ENCODE measurements at regions not wholly inside any gene's neighbourhood (a gene's known extent, or its start where the extent isn't known, plus 50 kb on each side); places are given as distances from the start of the nearest gene placed in this dataset.
"Not testable (repeated sequence)": the region's sequence is repeated elsewhere in the genome, so short reads cannot be mapped to it uniquely, and the experiment has no call there.

GRCh38 chr2:234898534-234899053, 53.2 kb upstream of the SH3BP4 start:
- Histone ChIP-seq H3K27ac (ENCODE audit: insufficient read depth, low read length, poor library complexity, severe bottlenecking) (no peak overlapping the region), H3K9me3 (ENCODE audit: control insufficient read depth in 2 of 2, low read length in 2 of 2) (no peaks in the 10 kb centered on the region), H3K27me3 (ENCODE audit: control insufficient read depth, insufficient read depth, low read length) (no peaks in the 10 kb centered on the region), H3K4me1 (ENCODE audit: control insufficient read depth, insufficient read depth, low read length, poor library complexity, severe bottlenecking) (no peaks in the 10 kb centered on the region), H3K36me3 (ENCODE audit: control insufficient read depth, insufficient read depth, low read length) (no peaks in the 10 kb centered on the region), H3K4me3 (ENCODE audit: low read depth, low read length) (no peak overlapping the region)
- Mint-ChIP-seq H3K9me3 (peaks cover 0 to 3% (median 1%) of the 10 kb centered on the region in 7 donors), H3K27ac (no peak overlapping the region), H3K36me3 (no peaks in the 10 kb centered on the region), H3K27me3 (peaks cover 10% of the 10 kb centered on the region), H3K4me1 (no peaks in the 10 kb centered on the region), H3K4me3 (no peak overlapping the region)
- DNase-seq = no peak
- ATAC-seq (ENCODE audit: low read depth in 2 of 2) = no peak

- H3K27ac ChIP-seq (ENCODE audit: insufficient read depth, low read length, poor library complexity, severe bottlenecking); H3K9me3 ChIP-seq (ENCODE audit: control insufficient read depth in 2 of 2, low read length in 2 of 2); H3K27me3 Mint-ChIP-seq; ATAC-seq (ENCODE audit: low read depth in 2 of 2); H3K4me1 Mint-ChIP-seq; H3K4me3 ChIP-seq (ENCODE audit: low read depth, low read length); DNase-seq; H3K36me3 Mint-ChIP-seq; H3K4me3 Mint-ChIP-seq; H3K4me1 ChIP-seq (ENCODE audit: control insufficient read depth, insufficient read depth, low read length, poor library complexity, severe bottlenecking); H3K9me3 Mint-ChIP-seq; H3K27me3 ChIP-seq (ENCODE audit: control insufficient read depth, insufficient read depth, low read length); H3K36me3 ChIP-seq (ENCODE audit: control insufficient read depth, insufficient read depth, low read length); H3K27ac Mint-ChIP-seq: not testable (repeated sequence)
These were observed 63.4 kb upstream of the SH3BP4 start for GRCh38 chr2:234888442-234888841.

GRCh38 chr2:234887195-234887594, 64.6 kb upstream of the SH3BP4 start:
- no peaks in the 10 kb centered on the region for H3K36me3 ChIP-seq (ENCODE audit: control insufficient read depth, insufficient read depth, low read length)
- H3K27ac ChIP-seq (ENCODE audit: insufficient read depth, low read length, poor library complexity, severe bottlenecking) = no peak overlapping the region
- no peaks in the 10 kb centered on the region for H3K9me3 ChIP-seq (ENCODE audit: control insufficient read depth in 2 of 2, low read length in 2 of 2)
- Mint-ChIP-seq H3K4me1 (no peaks in the 10 kb centered on the region), H3K9me3 (peaks cover 0 to 4% (median 0%) of the 10 kb centered on the region in 7 donors), H3K27me3 (no peaks in the 10 kb centered on the region), H3K27ac (no peak overlapping the region), H3K4me3 (no peak overlapping the region), H3K36me3 (no peaks in the 10 kb centered on the region)
- DNase-seq (no peak), ATAC-seq (ENCODE audit: low read depth in 2 of 2) (no peak)
- no peak overlapping the region for H3K4me3 ChIP-seq (ENCODE audit: low read depth, low read length)
- peaks cover 2% of the 10 kb centered on the region for H3K27me3 ChIP-seq (ENCODE audit: control insufficient read depth, insufficient read depth, low read length)
- H3K4me1 ChIP-seq (ENCODE audit: control insufficient read depth, insufficient read depth, low read length, poor library complexity, severe bottlenecking) = no peaks in the 10 kb centered on the region

GRCh38 chr2:234885886-234886285, 65.9 kb upstream of the SH3BP4 start:
- no peaks in the 10 kb centered on the region for H3K9me3 ChIP-seq (ENCODE audit: control insufficient read depth in 2 of 2, low read length in 2 of 2)
- Mint-ChIP-seq H3K4me3 (no peak overlapping the region), H3K36me3 (no peaks in the 10 kb centered on the region), H3K27ac (no peak overlapping the region), H3K27me3 (no peaks in the 10 kb centered on the region), H3K4me1 (no peaks in the 10 kb centered on the region), H3K9me3 (peaks cover 0 to 4% (median 0%) of the 10 kb centered on the region in 7 donors)
- no peak overlapping the region for H3K27ac ChIP-seq (ENCODE audit: insufficient read depth, low read length, poor library complexity, severe bottlenecking)
- ATAC-seq (ENCODE audit: low read depth in 2 of 2) = no peak
- no peaks in the 10 kb centered on the region for H3K36me3 ChIP-seq (ENCODE audit: control insufficient read depth, insufficient read depth, low read length)
- no peak for DNase-seq
- peaks cover 2% of the 10 kb centered on the region for H3K27me3 ChIP-seq (ENCODE audit: control insufficient read depth, insufficient read depth, low read length)
- H3K4me1 ChIP-seq (ENCODE audit: control insufficient read depth, insufficient read depth, low read length, poor library complexity, severe bottlenecking) = no peaks in the 10 kb centered on the region
- H3K4me3 ChIP-seq (ENCODE audit: low read depth, low read length) = no peak overlapping the region

- Histone ChIP-seq H3K27ac (ENCODE audit: insufficient read depth, low read length, poor library complexity, severe bottlenecking) (no peak overlapping the region), H3K9me3 (ENCODE audit: control insufficient read depth in 2 of 2, low read length in 2 of 2) (no peaks in the 10 kb centered on the region), H3K4me1 (ENCODE audit: control insufficient read depth, insufficient read depth, low read length, poor library complexity, severe bottlenecking) (no peaks in the 10 kb centered on the region), H3K36me3 (ENCODE audit: control insufficient read depth, insufficient read depth, low read length) (no peaks in the 10 kb centered on the region), H3K4me3 (ENCODE audit: low read depth, low read length) (no peak overlapping the region), H3K27me3 (ENCODE audit: control insufficient read depth, insufficient read depth, low read length) (peaks cover 2% of the 10 kb centered on the region)
- Mint-ChIP-seq H3K27ac (no peak overlapping the region), H3K4me1 (no peaks in the 10 kb centered on the region), H3K36me3 (no peaks in the 10 kb centered on the region), H3K9me3 (peaks cover 0 to 4% (median 0%) of the 10 kb centered on the region in 7 donors), H3K27me3 (no peaks in the 10 kb centered on the region), H3K4me3 (no peak overlapping the region)
- no peak for ATAC-seq (ENCODE audit: low read depth in 2 of 2)
- no peak for DNase-seq
These were observed 66.7 kb upstream of the SH3BP4 start for GRCh38 chr2:234885118-234885517.

- no peaks in the 10 kb centered on the region for H3K36me3 Mint-ChIP-seq
These were observed 67.2 kb upstream of the SH3BP4 start for GRCh38 chr2:234884591-234884990.

GRCh38 chr2:234881413-234882241, 70.2 kb upstream of the SH3BP4 start:
- no peaks in the 10 kb centered on the region for H3K27me3 Mint-ChIP-seq
- H3K27me3 ChIP-seq (ENCODE audit: control insufficient read depth, insufficient read depth, low read length) = no peaks in the 10 kb centered on the region
- H3K27ac Mint-ChIP-seq = peak overlapping the region in 1 of 3 donors; percentile 40
- no peak overlapping the region for H3K27ac ChIP-seq (ENCODE audit: insufficient read depth, low read length, poor library complexity, severe bottlenecking)
- H3K4me1 Mint-ChIP-seq = peaks cover 0 to 2% (median 0%) of the 10 kb centered on the region in 4 donors
- H3K4me1 ChIP-seq (ENCODE audit: control insufficient read depth, insufficient read depth, low read length, poor library complexity, severe bottlenecking) = no peaks in the 10 kb centered on the region
- ATAC-seq (ENCODE audit: low read depth in 2 of 2) = no peak
- H3K9me3 Mint-ChIP-seq = peaks cover 0 to 9% (median 0%) of the 10 kb centered on the region in 7 donors
- DNase-seq = peak in 1 of 3 donors; percentile 38
- H3K36me3 Mint-ChIP-seq = no peaks in the 10 kb centered on the region
- no peaks in the 10 kb centered on the region for H3K36me3 ChIP-seq (ENCODE audit: control insufficient read depth, insufficient read depth, low read length)
- H3K4me3 ChIP-seq (ENCODE audit: low read depth, low read length) = no peak overlapping the region
- no peak overlapping the region for H3K4me3 Mint-ChIP-seq
- no peaks in the 10 kb centered on the region for H3K9me3 ChIP-seq (ENCODE audit: control insufficient read depth in 2 of 2, low read length in 2 of 2)

More at GRCh38 chr2:234884591-234884990, 67.2 kb upstream of the SH3BP4 start:
- Mint-ChIP-seq H3K27ac (no peak overlapping the region), H3K9me3 (peaks cover 0 to 4% (median 0%) of the 10 kb centered on the region in 7 donors), H3K27me3 (no peaks in the 10 kb centered on the region), H3K4me3 (no peak overlapping the region), H3K4me1 (peaks cover 0 to 2% (median 0%) of the 10 kb centered on the region in 4 donors)
- Histone ChIP-seq H3K27me3 (ENCODE audit: control insufficient read depth, insufficient read depth, low read length) (peaks cover 2% of the 10 kb centered on the region), H3K36me3 (ENCODE audit: control insufficient read depth, insufficient read depth, low read length) (no peaks in the 10 kb centered on the region), H3K9me3 (ENCODE audit: control insufficient read depth in 2 of 2, low read length in 2 of 2) (no peaks in the 10 kb centered on the region), H3K4me3 (ENCODE audit: low read depth, low read length) (no peak overlapping the region), H3K4me1 (ENCODE audit: control insufficient read depth, insufficient read depth, low read length, poor library complexity, severe bottlenecking) (no peaks in the 10 kb centered on the region), H3K27ac (ENCODE audit: insufficient read depth, low read length, poor library complexity, severe bottlenecking) (no peak overlapping the region)
- DNase-seq (no peak), ATAC-seq (ENCODE audit: low read depth in 2 of 2) (no peak)

Data from CD4-positive, CD25-positive, alpha-beta regulatory T cell (primary cell).